OCI-LY3 (cell line): ENCODE measurements at regions not wholly inside any gene's neighbourhood (a gene's known extent, or its start where the extent isn't known, plus 50 kb on each side); places are given as distances from the start of the nearest gene placed in this dataset.

Experiments used
- EZH2phosphoT487 ChIP-seq: fragments of 200-600 bp; shearing (Covaris generic); IDR thresholded peaks from 2 replicates; pipeline ENCODE4 v1.6.1; 2018; ENCODE audit warnings: antibody characterized with exemption, mixed run types, low read depth
- TF ChIP-seq, protein P1 (sequence below): fragments of 200-600, 300-600 bp; sonication (generic); IDR thresholded peaks from 2 replicates; pipeline ENCODE4 v1.5.1; 2014; ENCODE audit warnings: antibody characterized with exemption, low read length, low read depth

DNA sequence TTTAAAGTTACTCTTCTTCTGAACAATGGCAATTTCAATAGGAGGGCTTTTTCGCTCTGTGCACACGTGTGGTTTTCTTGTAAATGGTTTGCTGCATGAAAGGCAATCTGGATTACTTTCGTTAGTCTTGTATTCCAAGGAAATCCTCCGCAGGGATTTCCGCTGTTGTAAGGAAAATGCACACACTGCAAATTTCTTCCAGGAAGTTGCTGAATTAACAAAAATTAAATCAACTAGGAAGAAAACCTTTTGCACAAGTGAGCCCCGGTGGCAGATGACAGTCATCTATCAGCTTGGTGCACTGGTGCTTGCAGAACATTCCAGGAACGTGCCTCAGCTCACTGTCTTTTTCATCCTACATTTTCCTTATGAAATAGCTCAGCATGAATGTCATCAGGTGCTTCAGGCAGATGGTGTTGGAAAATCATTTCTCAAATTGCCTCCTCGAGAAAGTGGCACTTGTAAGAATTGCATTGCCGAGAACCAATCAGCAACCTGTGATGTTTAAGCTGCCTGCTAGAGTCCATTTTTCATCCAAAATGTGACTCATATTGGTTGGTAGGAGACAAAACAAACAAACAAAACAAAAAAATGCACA is 272.4 kb upstream of the VCX start:
- TF ChIP-seq, protein P1, sequence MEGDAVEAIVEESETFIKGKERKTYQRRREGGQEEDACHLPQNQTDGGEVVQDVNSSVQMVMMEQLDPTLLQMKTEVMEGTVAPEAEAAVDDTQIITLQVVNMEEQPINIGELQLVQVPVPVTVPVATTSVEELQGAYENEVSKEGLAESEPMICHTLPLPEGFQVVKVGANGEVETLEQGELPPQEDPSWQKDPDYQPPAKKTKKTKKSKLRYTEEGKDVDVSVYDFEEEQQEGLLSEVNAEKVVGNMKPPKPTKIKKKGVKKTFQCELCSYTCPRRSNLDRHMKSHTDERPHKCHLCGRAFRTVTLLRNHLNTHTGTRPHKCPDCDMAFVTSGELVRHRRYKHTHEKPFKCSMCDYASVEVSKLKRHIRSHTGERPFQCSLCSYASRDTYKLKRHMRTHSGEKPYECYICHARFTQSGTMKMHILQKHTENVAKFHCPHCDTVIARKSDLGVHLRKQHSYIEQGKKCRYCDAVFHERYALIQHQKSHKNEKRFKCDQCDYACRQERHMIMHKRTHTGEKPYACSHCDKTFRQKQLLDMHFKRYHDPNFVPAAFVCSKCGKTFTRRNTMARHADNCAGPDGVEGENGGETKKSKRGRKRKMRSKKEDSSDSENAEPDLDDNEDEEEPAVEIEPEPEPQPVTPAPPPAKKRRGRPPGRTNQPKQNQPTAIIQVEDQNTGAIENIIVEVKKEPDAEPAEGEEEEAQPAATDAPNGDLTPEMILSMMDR: no peak
- no peak for TF ChIP-seq EZH2phosphoT487
